ENCODE measurements at regions not wholly inside any gene's neighbourhood (a gene's known extent, or its start where the extent isn't known, plus 50 kb on each side); places are given as distances from the start of the nearest gene placed in this dataset.

GRCh38 chr3:104952146-104952972 is 414.4 kb upstream of the ALCAM start:
- Mint-ChIP-seq H3K27me3 (ENCODE audit: unreplicated experiment) (no peaks in the 10 kb centered on the region), H3K4me3 (ENCODE audit: unreplicated experiment) (peak overlapping the region; percentile 52), H3K27ac (ENCODE audit: unreplicated experiment) (peak overlapping the region; percentile 97), H3K9me3 (ENCODE audit: unreplicated experiment) (peaks cover 9% of the 10 kb centered on the region), H3K4me1 (ENCODE audit: unreplicated experiment) (peaks cover 50% of the 10 kb centered on the region), H3K36me3 (ENCODE audit: unreplicated experiment) (peaks cover 2% of the 10 kb centered on the region)
- DNase-seq (ENCODE audit: extremely low spot score, unreplicated experiment) = no peak
- no peak for TF ChIP-seq CTCF (IDR thresholded peaks at IDR 0.05)

DNA sequence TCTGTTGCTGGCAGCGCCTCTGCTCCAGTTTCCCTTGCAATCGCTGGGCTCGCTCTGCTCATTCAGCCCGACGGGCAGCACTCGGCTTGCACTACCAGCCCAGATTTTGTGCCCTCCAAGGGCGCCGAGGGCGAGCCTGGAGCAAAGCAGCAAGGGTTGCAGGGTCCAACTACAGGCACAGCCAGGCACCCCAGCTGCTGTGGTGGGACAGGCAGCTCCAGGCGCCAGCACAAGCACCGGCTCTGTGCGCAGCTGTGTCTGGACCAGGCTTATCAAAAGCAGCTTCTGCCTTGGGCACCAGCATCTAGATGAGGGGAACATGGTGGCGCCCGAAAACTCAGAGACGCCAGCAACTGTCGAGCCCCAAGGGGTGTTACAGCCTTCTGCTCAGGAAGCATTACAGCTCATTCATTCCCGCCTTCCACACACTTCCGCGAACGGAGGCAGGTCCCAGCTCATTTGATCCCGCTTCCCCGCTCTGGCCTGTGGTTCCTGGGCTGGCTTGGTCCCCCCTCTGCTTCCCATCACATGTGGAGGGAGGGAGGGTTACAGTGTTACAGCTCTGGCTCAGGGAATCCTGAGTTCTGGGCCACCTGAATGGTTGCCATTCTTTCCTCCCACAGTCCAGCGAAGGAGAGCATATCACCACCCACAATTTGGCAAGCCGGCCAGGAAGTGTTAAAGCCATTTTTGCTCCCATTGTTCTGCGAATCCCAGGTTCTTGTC is 409.9 kb upstream of the ALCAM start:
- no peak for DNase-seq (ENCODE audit: extremely low spot score, unreplicated experiment)
- H3K27me3 Mint-ChIP-seq (ENCODE audit: unreplicated experiment) = no peaks in the 10 kb centered on the region
- TF ChIP-seq CTCF (IDR thresholded peaks at IDR 0.05) = no peak
- H3K27ac Mint-ChIP-seq (ENCODE audit: unreplicated experiment) = no peak overlapping the region
- H3K36me3 Mint-ChIP-seq (ENCODE audit: unreplicated experiment) = no peaks in the 10 kb centered on the region
- peaks cover 36% of the 10 kb centered on the region for H3K4me1 Mint-ChIP-seq (ENCODE audit: unreplicated experiment)
- no peak overlapping the region for H3K4me3 Mint-ChIP-seq (ENCODE audit: unreplicated experiment)
- H3K9me3 Mint-ChIP-seq (ENCODE audit: unreplicated experiment) = peaks cover 3% of the 10 kb centered on the region

- Mint-ChIP-seq H3K9me3 (ENCODE audit: unreplicated experiment) (no peaks in the 10 kb centered on the region), H3K27ac (ENCODE audit: unreplicated experiment) (no peak overlapping the region), H3K4me3 (ENCODE audit: unreplicated experiment) (no peak overlapping the region), H3K4me1 (ENCODE audit: unreplicated experiment) (peaks cover 19% of the 10 kb centered on the region), H3K27me3 (ENCODE audit: unreplicated experiment) (no peaks in the 10 kb centered on the region), H3K36me3 (ENCODE audit: unreplicated experiment) (no peaks in the 10 kb centered on the region)
- no peak for TF ChIP-seq CTCF (IDR thresholded peaks at IDR 0.05)
- no peak for DNase-seq (ENCODE audit: extremely low spot score, unreplicated experiment)
Measured at GRCh38 chr3:104960579-104960978, 406.1 kb upstream of the ALCAM start.

GRCh38 chr3:104961851-104962250 is 404.9 kb upstream of the ALCAM start:
- H3K4me1 Mint-ChIP-seq (ENCODE audit: unreplicated experiment) = peaks cover 19% of the 10 kb centered on the region
- H3K4me3 Mint-ChIP-seq (ENCODE audit: unreplicated experiment) = no peak overlapping the region
- H3K27me3 Mint-ChIP-seq (ENCODE audit: unreplicated experiment) = no peaks in the 10 kb centered on the region
- peak overlapping the region; percentile 31 for H3K27ac Mint-ChIP-seq (ENCODE audit: unreplicated experiment)
- no peak for TF ChIP-seq CTCF (IDR thresholded peaks at IDR 0.05)
- DNase-seq (ENCODE audit: extremely low spot score, unreplicated experiment) = no peak
- H3K36me3 Mint-ChIP-seq (ENCODE audit: unreplicated experiment) = no peaks in the 10 kb centered on the region
- no peaks in the 10 kb centered on the region for H3K9me3 Mint-ChIP-seq (ENCODE audit: unreplicated experiment)

GRCh38 chr3:104974316-104974715 is 392.4 kb upstream of the ALCAM start:
- Mint-ChIP-seq H3K27ac (ENCODE audit: unreplicated experiment) (no peak overlapping the region), H3K27me3 (ENCODE audit: unreplicated experiment) (no peaks in the 10 kb centered on the region), H3K36me3 (ENCODE audit: unreplicated experiment) (peaks cover 8% of the 10 kb centered on the region), H3K9me3 (ENCODE audit: unreplicated experiment) (peaks cover 30% of the 10 kb centered on the region), H3K4me1 (ENCODE audit: unreplicated experiment) (no peaks in the 10 kb centered on the region), H3K4me3 (ENCODE audit: unreplicated experiment) (no peak overlapping the region)
- no peak for DNase-seq (ENCODE audit: extremely low spot score, unreplicated experiment)
- no peak for TF ChIP-seq CTCF (IDR thresholded peaks at IDR 0.05)
